ENCODE measurements at regions not wholly inside any gene's neighbourhood (a gene's known extent, or its start where the extent isn't known, plus 50 kb on each side); places are given as distances from the start of the nearest gene placed in this dataset.

GRCh38 chr6:85251300-85251699 is 198.6 kb upstream of the NT5E start:
- Histone ChIP-seq H4K91ac (ENCODE audit: low read length) (no peak overlapping the region), H3K9me3 (ENCODE audit: control insufficient read depth, low read length) (peaks cover 20% of the 10 kb centered on the region), H3K18ac (ENCODE audit: low read depth in 1 of 2, low read length in 2 of 2) (no peak overlapping the region), H2BK15ac (ENCODE audit: low read depth, poor library complexity, severe bottlenecking) (no peak overlapping the region), H3K27me3 (ENCODE audit: control insufficient read depth in 1 of 2, insufficient read depth in 1 of 2, low read length in 2 of 2) (no peaks in the 10 kb centered on the region), H3K4me1 (ENCODE audit: control insufficient read depth, insufficient read depth, low read depth, low read length) (no peaks in the 10 kb centered on the region), H2AFZ (ENCODE audit: low read depth, low read length) (no peak overlapping the region), H3K9ac (ENCODE audit: low read length) (peak overlapping the region; percentile 43), H3K27ac (ENCODE audit: low read length, poor library complexity, severe bottlenecking) (no peak overlapping the region), H3K79me1 (replicated peaks; ENCODE audit: low read length, poor library complexity, severe bottlenecking) (no peaks in the 10 kb centered on the region), H3K4me3 (ENCODE audit: insufficient read depth in 1 of 2, low read depth in 1 of 2, low read length in 2 of 2) (no peak overlapping the region), H3K14ac (ENCODE audit: low read length in 2 of 2) (no peak overlapping the region), H4K8ac (ENCODE audit: low read length) (no peak overlapping the region), H3K4me2 (ENCODE audit: low read length, poor library complexity, severe bottlenecking) (no peak overlapping the region), H2BK5ac (ENCODE audit: low read depth, low read length, poor library complexity, severe bottlenecking) (no peak overlapping the region), H2BK120ac (ENCODE audit: low read depth, low read length) (no peak overlapping the region), H3K23ac (ENCODE audit: low read length in 2 of 2) (no peak overlapping the region), H2BK12ac (ENCODE audit: low read length in 2 of 2) (no peak overlapping the region), H2AK5ac (ENCODE audit: low read length, severe bottlenecking) (no peak overlapping the region), H3K4ac (ENCODE audit: low read depth in 1 of 2, low read length in 2 of 2) (no peak overlapping the region), H3K36me3 (ENCODE audit: control insufficient read depth in 1 of 2, insufficient read depth in 2 of 2, low read depth in 1 of 2, low read length in 2 of 2) (no peaks in the 10 kb centered on the region)
- no CpG with 5 or more reads among the region's 1 CpG for WGBS
- DNase-seq: no peak

GRCh38 chr6:85250586-85251220 is 199.2 kb upstream of the NT5E start:
- Histone ChIP-seq H3K79me1 (replicated peaks; ENCODE audit: low read length, poor library complexity, severe bottlenecking) (no peaks in the 10 kb centered on the region), H4K8ac (ENCODE audit: low read length) (no peak overlapping the region), H2BK120ac (ENCODE audit: low read depth, low read length) (no peak overlapping the region), H3K23ac (ENCODE audit: low read length in 2 of 2) (no peak overlapping the region), H2BK12ac (ENCODE audit: low read length in 2 of 2) (no peak overlapping the region), H3K4ac (ENCODE audit: low read depth in 1 of 2, low read length in 2 of 2) (no peak overlapping the region), H3K4me3 (ENCODE audit: insufficient read depth in 1 of 2, low read depth in 1 of 2, low read length in 2 of 2) (no peak overlapping the region), H3K27ac (ENCODE audit: low read length, poor library complexity, severe bottlenecking) (no peak overlapping the region), H3K18ac (ENCODE audit: low read depth in 1 of 2, low read length in 2 of 2) (no peak overlapping the region), H2AK5ac (ENCODE audit: low read length, severe bottlenecking) (peak overlapping the region; percentile 87), H3K36me3 (ENCODE audit: control insufficient read depth in 1 of 2, insufficient read depth in 2 of 2, low read depth in 1 of 2, low read length in 2 of 2) (no peaks in the 10 kb centered on the region), H3K4me1 (ENCODE audit: control insufficient read depth, insufficient read depth, low read depth, low read length) (no peaks in the 10 kb centered on the region), H3K14ac (ENCODE audit: low read length in 2 of 2) (no peak overlapping the region), H2AFZ (ENCODE audit: low read depth, low read length) (no peak overlapping the region), H3K27me3 (ENCODE audit: control insufficient read depth in 1 of 2, insufficient read depth in 1 of 2, low read length in 2 of 2) (no peaks in the 10 kb centered on the region), H3K4me2 (ENCODE audit: low read length, poor library complexity, severe bottlenecking) (no peak overlapping the region), H3K9me3 (ENCODE audit: control insufficient read depth, low read length) (peaks cover 20% of the 10 kb centered on the region), H2BK5ac (ENCODE audit: low read depth, low read length, poor library complexity, severe bottlenecking) (no peak overlapping the region), H2BK15ac (ENCODE audit: low read depth, poor library complexity, severe bottlenecking) (no peak overlapping the region), H4K91ac (ENCODE audit: low read length) (no peak overlapping the region), H3K9ac (ENCODE audit: low read length) (peak overlapping the region; percentile 43)
- DNase-seq: no peak
- 79% methylated on average over 3 of the region's 5 CpGs for WGBS

DNA sequence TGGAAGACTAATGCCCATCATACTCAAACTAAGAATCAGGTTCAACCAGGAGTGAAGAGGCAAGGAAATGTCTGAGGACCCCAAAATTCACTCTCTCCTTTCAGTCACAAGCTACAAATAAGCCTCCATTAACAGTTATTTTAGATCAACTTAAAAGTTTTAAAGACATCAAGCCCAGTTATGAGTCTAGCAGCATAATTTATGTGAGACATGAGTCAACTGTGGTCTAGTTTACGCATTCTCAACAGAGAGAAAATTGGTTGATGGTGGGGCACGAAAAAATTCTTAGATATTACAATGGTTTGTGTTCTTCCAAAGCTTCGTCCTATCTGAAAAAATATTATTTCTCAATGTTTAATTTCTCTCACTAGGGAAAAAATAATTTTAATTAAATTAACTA is 204.9 kb upstream of the NT5E start:
- Histone ChIP-seq H3K4me1 (ENCODE audit: control insufficient read depth, insufficient read depth, low read depth, low read length) (peaks cover 3% of the 10 kb centered on the region), H3K9ac (ENCODE audit: low read length) (no peak overlapping the region), H3K27me3 (ENCODE audit: control insufficient read depth in 1 of 2, insufficient read depth in 1 of 2, low read length in 2 of 2) (no peaks in the 10 kb centered on the region), H4K91ac (ENCODE audit: low read length) (no peak overlapping the region), H3K27ac (ENCODE audit: low read length, poor library complexity, severe bottlenecking) (no peak overlapping the region), H3K9me3 (ENCODE audit: control insufficient read depth, low read length) (peaks cover 8% of the 10 kb centered on the region), H2AFZ (ENCODE audit: low read depth, low read length) (no peak overlapping the region), H2BK5ac (ENCODE audit: low read depth, low read length, poor library complexity, severe bottlenecking) (no peak overlapping the region), H4K8ac (ENCODE audit: low read length) (no peak overlapping the region), H3K14ac (ENCODE audit: low read length in 2 of 2) (no peak overlapping the region), H2BK120ac (ENCODE audit: low read depth, low read length) (no peak overlapping the region), H3K4me2 (ENCODE audit: low read length, poor library complexity, severe bottlenecking) (no peak overlapping the region), H3K18ac (ENCODE audit: low read depth in 1 of 2, low read length in 2 of 2) (no peak overlapping the region), H2BK12ac (ENCODE audit: low read length in 2 of 2) (no peak overlapping the region), H3K36me3 (ENCODE audit: control insufficient read depth in 1 of 2, insufficient read depth in 2 of 2, low read depth in 1 of 2, low read length in 2 of 2) (no peaks in the 10 kb centered on the region), H2BK15ac (ENCODE audit: low read depth, poor library complexity, severe bottlenecking) (no peak overlapping the region), H3K4me3 (ENCODE audit: insufficient read depth in 1 of 2, low read depth in 1 of 2, low read length in 2 of 2) (no peak overlapping the region), H3K79me1 (replicated peaks; ENCODE audit: low read length, poor library complexity, severe bottlenecking) (no peaks in the 10 kb centered on the region), H2AK5ac (ENCODE audit: low read length, severe bottlenecking) (no peak overlapping the region), H3K23ac (ENCODE audit: low read length in 2 of 2) (no peak overlapping the region), H3K4ac (ENCODE audit: low read depth in 1 of 2, low read length in 2 of 2) (no peak overlapping the region)
- WGBS: no CpG with 5 or more reads among the region's 3 CpGs
- no peak for DNase-seq

DNA sequence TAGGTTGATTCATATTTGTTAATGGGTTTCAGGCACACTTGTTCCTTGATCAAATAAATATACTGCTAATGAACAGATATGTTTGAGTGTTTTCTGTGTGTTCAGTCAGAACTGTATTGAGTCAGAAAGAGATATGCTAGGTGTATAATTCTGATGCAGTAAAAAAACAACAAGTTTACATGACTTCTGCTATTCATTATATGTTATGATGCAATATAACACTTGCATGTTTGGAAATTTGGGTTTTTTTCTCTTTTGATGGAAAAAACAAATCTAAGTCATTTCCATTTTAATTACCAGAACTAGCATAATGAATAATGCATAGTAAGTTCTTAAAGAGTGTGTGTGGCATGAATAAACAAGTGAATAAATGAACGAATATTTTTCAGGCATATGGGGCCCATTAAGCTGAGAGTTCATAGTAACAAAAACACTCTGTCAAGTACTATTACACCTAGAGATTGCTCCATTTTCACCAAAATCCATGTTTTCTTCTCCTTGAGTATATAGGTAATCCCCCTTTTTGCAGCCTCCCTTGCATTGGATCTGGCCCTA is 208.3 kb upstream of the NT5E start:
- Histone ChIP-seq H2AFZ (ENCODE audit: low read depth, low read length) (no peak overlapping the region), H3K23ac (ENCODE audit: low read length in 2 of 2) (no peak overlapping the region), H3K4me1 (ENCODE audit: control insufficient read depth, insufficient read depth, low read depth, low read length) (peaks cover 3% of the 10 kb centered on the region), H3K9me3 (ENCODE audit: control insufficient read depth, low read length) (no peaks in the 10 kb centered on the region), H3K4me2 (ENCODE audit: low read length, poor library complexity, severe bottlenecking) (no peak overlapping the region), H3K79me1 (replicated peaks; ENCODE audit: low read length, poor library complexity, severe bottlenecking) (no peaks in the 10 kb centered on the region), H3K27me3 (ENCODE audit: control insufficient read depth in 1 of 2, insufficient read depth in 1 of 2, low read length in 2 of 2) (no peaks in the 10 kb centered on the region), H4K91ac (ENCODE audit: low read length) (no peak overlapping the region), H3K14ac (ENCODE audit: low read length in 2 of 2) (no peak overlapping the region), H3K9ac (ENCODE audit: low read length) (no peak overlapping the region), H3K4ac (ENCODE audit: low read depth in 1 of 2, low read length in 2 of 2) (no peak overlapping the region), H2BK120ac (ENCODE audit: low read depth, low read length) (no peak overlapping the region), H3K36me3 (ENCODE audit: control insufficient read depth in 1 of 2, insufficient read depth in 2 of 2, low read depth in 1 of 2, low read length in 2 of 2) (no peaks in the 10 kb centered on the region), H2BK12ac (ENCODE audit: low read length in 2 of 2) (no peak overlapping the region), H3K27ac (ENCODE audit: low read length, poor library complexity, severe bottlenecking) (no peak overlapping the region), H2BK5ac (ENCODE audit: low read depth, low read length, poor library complexity, severe bottlenecking) (no peak overlapping the region), H2BK15ac (ENCODE audit: low read depth, poor library complexity, severe bottlenecking) (no peak overlapping the region), H2AK5ac (ENCODE audit: low read length, severe bottlenecking) (peak overlapping the region; percentile 92), H3K4me3 (ENCODE audit: insufficient read depth in 1 of 2, low read depth in 1 of 2, low read length in 2 of 2) (no peak overlapping the region), H3K18ac (ENCODE audit: low read depth in 1 of 2, low read length in 2 of 2) (no peak overlapping the region), H4K8ac (ENCODE audit: low read length) (no peak overlapping the region)
- WGBS: 50% methylated on average over 1 of the region's 1 CpG
- DNase-seq: no peak

Data from mesenchymal stem cell (in vitro differentiated cells and primary cell).